ENCODE measurements at regions not wholly inside any gene's neighbourhood (a gene's known extent, or its start where the extent isn't known, plus 50 kb on each side); places are given as distances from the start of the nearest gene placed in this dataset.

- no peak for TF ChIP-seq SRF (IDR thresholded peaks at IDR 0.05; ENCODE audit: low read depth, low read length)
- no peak for TF ChIP-seq JUN (IDR thresholded peaks at IDR 0.05; ENCODE audit: low read depth, low read length)
- no peak for TF ChIP-seq KDM5A (IDR thresholded peaks at IDR 0.05; ENCODE audit: low read length)
- no peak for TF ChIP-seq ZNF274 (IDR thresholded peaks at IDR 0.05; ENCODE audit: borderline replicate concordance, extremely low read depth, low read length)
- TF ChIP-seq CEBPB (IDR thresholded peaks at IDR 0.05; ENCODE audit: low read depth, low read length), result no peak
Measured at GRCh38 chr7:115679976-115680375, 350.6 kb downstream of the TFEC start (continued).
